ENCODE measurements at regions not wholly inside any gene's neighbourhood (a gene's known extent, or its start where the extent isn't known, plus 50 kb on each side); places are given as distances from the start of the nearest gene placed in this dataset.

GRCh38 chr11:19294444-19294843 is 53.7 kb upstream of the E2F8 start:
- TF ChIP-seq PATZ1 (CRISPR knock-in tag; IDR thresholded peaks at IDR 0.05; ENCODE audit: borderline replicate concordance) (no peak), RARB (CRISPR knock-in tag; IDR thresholded peaks at IDR 0.05) (no peak), TSHZ2 (CRISPR knock-in tag; IDR thresholded peaks at IDR 0.05) (no peak), ZNF8 (CRISPR knock-in tag; IDR thresholded peaks at IDR 0.05) (no peak), ZC3H10 (CRISPR knock-in tag; IDR thresholded peaks at IDR 0.05) (no peak), ISL1 (CRISPR knock-in tag; IDR thresholded peaks at IDR 0.05) (no peak), ZFP30 (CRISPR knock-in tag; IDR thresholded peaks at IDR 0.05) (no peak), ESRRG (CRISPR knock-in tag; IDR thresholded peaks at IDR 0.05) (no peak)
